ENCODE measurements at regions not wholly inside any gene's neighbourhood (a gene's known extent, or its start where the extent isn't known, plus 50 kb on each side); places are given as distances from the start of the nearest gene placed in this dataset.
"Not testable (repeated sequence)": the region's sequence is repeated elsewhere in the genome, so short reads cannot be mapped to it uniquely, and the experiment has no call there.

GRCh38 chr14:83260751-83261150 is 1727.1 kb upstream of the SEL1L start:
- no peak for DNase-seq

GRCh38 chr14:83269583-83269982 is 1735.9 kb upstream of the SEL1L start:
- DNase-seq, result no peak

GRCh38 chr14:83271663-83272062 is 1738.0 kb upstream of the SEL1L start:
- no peak for DNase-seq

- DNase-seq, result no peak
Measured at GRCh38 chr14:83280719-83281118, 1747.1 kb upstream of the SEL1L start.

- DNase-seq, result no peak
Measured at GRCh38 chr14:83282706-83283105, 1749.1 kb upstream of the SEL1L start.

GRCh38 chr14:83287300-83287699 is 1753.6 kb upstream of the SEL1L start:
- no peak for DNase-seq

GRCh38 chr14:83289390-83289789 is 1755.7 kb upstream of the SEL1L start:
- DNase-seq, result no peak

GRCh38 chr14:83289896-83290295 is 1756.2 kb upstream of the SEL1L start:
- DNase-seq, result no peak

- no peak for DNase-seq
Measured at GRCh38 chr14:83290447-83290846, 1756.8 kb upstream of the SEL1L start.

GRCh38 chr14:83291714-83292113 is 1758.1 kb upstream of the SEL1L start:
- DNase-seq, result no peak

GRCh38 chr14:83294941-83295340 is 1761.3 kb upstream of the SEL1L start:
- no peak for DNase-seq

GRCh38 chr14:83297361-83297760 is 1763.7 kb upstream of the SEL1L start:
- no peak for DNase-seq

- DNase-seq, result not testable (repeated sequence)
Measured at GRCh38 chr14:83298016-83298415, 1764.4 kb upstream of the SEL1L start.

GRCh38 chr14:83300476-83301064 is 1766.9 kb upstream of the SEL1L start:
- peak; percentile 9 for DNase-seq

GRCh38 chr14:83301791-83302190 is 1768.1 kb upstream of the SEL1L start:
- DNase-seq, result no peak

- no peak for DNase-seq
Measured at GRCh38 chr14:83309211-83309610, 1775.6 kb upstream of the SEL1L start.

- DNase-seq, result no peak
Measured at GRCh38 chr14:83309833-83310232, 1776.2 kb upstream of the SEL1L start.

- DNase-seq, result no peak
Measured at GRCh38 chr14:83312511-83312910, 1778.9 kb upstream of the SEL1L start.

- DNase-seq, result no peak
Measured at GRCh38 chr14:83314764-83315163, 1781.1 kb upstream of the SEL1L start.

- DNase-seq, result no peak
Measured at GRCh38 chr14:83316356-83316755, 1782.7 kb upstream of the SEL1L start.

- DNase-seq, result no peak
Measured at GRCh38 chr14:83320837-83321236, 1787.2 kb upstream of the SEL1L start.

- DNase-seq, result no peak
Measured at GRCh38 chr14:83331513-83331912, 1797.9 kb upstream of the SEL1L start.

- no peak for DNase-seq
Measured at GRCh38 chr14:83342590-83342989, 1808.9 kb upstream of the SEL1L start.

- DNase-seq, result no peak
Measured at GRCh38 chr14:83347874-83348273, 1814.2 kb upstream of the SEL1L start.

GRCh38 chr14:83355609-83356008 is 1822.0 kb upstream of the SEL1L start:
- DNase-seq, result no peak

GRCh38 chr14:83356080-83356479 is 1822.4 kb upstream of the SEL1L start:
- DNase-seq, result no peak
